ENCODE measurements at regions not wholly inside any gene's neighbourhood (a gene's known extent, or its start where the extent isn't known, plus 50 kb on each side); places are given as distances from the start of the nearest gene placed in this dataset.

GRCh38 chr11:111153194-111153593 lies 92.3 kb upstream of the POU2AF2 start:
- DNase-seq (ENCODE audit: low read depth): no peak
- in situ Hi-C loops (cut with HindIII; ENCODE audit: low sequenced_read_pairs): no loop called here
- no peak overlapping the region for H3K4me3 ChIP-seq (ENCODE audit: low read depth, low read length)
- TF ChIP-seq CTCF (IDR thresholded peaks at IDR 0.05; ENCODE audit: low read depth, low read length, missing control alignments): no peak

- in situ Hi-C loops (cut with HindIII; ENCODE audit: low sequenced_read_pairs): no loop called here
These were observed 96.6 kb upstream of the POU2AF2 start for GRCh38 chr11:111148953-111149352.

GRCh38 chr11:111148121-111148520 lies 97.4 kb upstream of the POU2AF2 start:
- in situ Hi-C loops (cut with HindIII; ENCODE audit: low sequenced_read_pairs): no loop called here
- no peak for DNase-seq (ENCODE audit: low read depth)
- no peak for TF ChIP-seq CTCF (IDR thresholded peaks at IDR 0.05; ENCODE audit: low read depth, low read length, missing control alignments)
- H3K4me3 ChIP-seq (ENCODE audit: low read depth, low read length): no peak overlapping the region

More at GRCh38 chr11:111148953-111149352, 96.6 kb upstream of the POU2AF2 start:
- H3K4me3 ChIP-seq (ENCODE audit: low read depth, low read length): no peak overlapping the region
- no peak for DNase-seq (ENCODE audit: low read depth)
- TF ChIP-seq CTCF (IDR thresholded peaks at IDR 0.05; ENCODE audit: low read depth, low read length, missing control alignments): no peak

- in situ Hi-C loops (cut with HindIII; ENCODE audit: low sequenced_read_pairs): no loop called here
- DNase-seq (ENCODE audit: low read depth): no peak
- no peak for TF ChIP-seq CTCF (IDR thresholded peaks at IDR 0.05; ENCODE audit: low read depth, low read length, missing control alignments)
- no peak overlapping the region for H3K4me3 ChIP-seq (ENCODE audit: low read depth, low read length)
These were observed 107.7 kb upstream of the POU2AF2 start for GRCh38 chr11:111137846-111138245.

- TF ChIP-seq CTCF (IDR thresholded peaks at IDR 0.05; ENCODE audit: low read depth, low read length, missing control alignments): no peak
- in situ Hi-C loops (cut with HindIII; ENCODE audit: low sequenced_read_pairs): no loop called here
- DNase-seq (ENCODE audit: low read depth): no peak
- H3K4me3 ChIP-seq (ENCODE audit: low read depth, low read length): no peak overlapping the region
These were observed 109.6 kb upstream of the POU2AF2 start for GRCh38 chr11:111135778-111136570.

- no peak for DNase-seq (ENCODE audit: low read depth)
- no peak overlapping the region for H3K4me3 ChIP-seq (ENCODE audit: low read depth, low read length)
- in situ Hi-C loops (cut with HindIII; ENCODE audit: low sequenced_read_pairs): no loop called here
- TF ChIP-seq CTCF (IDR thresholded peaks at IDR 0.05; ENCODE audit: low read depth, low read length, missing control alignments): no peak
These were observed 110.4 kb upstream of the POU2AF2 start for GRCh38 chr11:111135101-111135500.
